Psoas muscle (tissue), 7 donors: ENCODE measurements at regions not wholly inside any gene's neighbourhood (a gene's known extent, or its start where the extent isn't known, plus 50 kb on each side); places are given as distances from the start of the nearest gene placed in this dataset.

Experiments
- ATAC-seq, 4 donors: fragments of 200-7000 bp; cut with Tn5 transposase; one replicate each; pipeline ENCODE4 v1.9.1; 2020; ENCODE audit warnings: moderate library complexity in 3 of 4, mild to moderate bottlenecking in 2 of 4
- DNase-seq, 2 donors: peaks; one replicate each; pipeline ENCODE4 v3.0.0-alpha.2; 2020
- H3K27ac ChIP-seq: fragments of 200-600 bp; one replicate; pipeline ENCODE4 v1.8.0; 2022
- H3K27me3 ChIP-seq, 3 donors: fragments of 200-600 bp in 1 of 3; one replicate each; pipeline versions ENCODE4 v1.6.1 to v1.8.0; 2013 to 2022; ENCODE audit warnings: low read length in 2 of 3, mild to moderate bottlenecking in 2 of 3, moderate library complexity in 1 of 3; ENCODE audit not compliant: insufficient read depth in 3 of 3
- H3K36me3 ChIP-seq, 2 donors: fragments of 200-600 bp in 1 of 2; one replicate each; pipeline versions ENCODE4 v1.6.1 to v1.8.0; 2013 to 2022; ENCODE audit warnings: low read depth in 1 of 2, mild to moderate bottlenecking in 1 of 2, moderate library complexity in 1 of 2; ENCODE audit not compliant: insufficient read depth in 1 of 2
- H3K4me1 ChIP-seq: fragments of 200-600 bp; one replicate; pipeline ENCODE4 v1.8.0; 2022
- H3K4me3 ChIP-seq: fragments of 200-600 bp; one replicate; pipeline ENCODE4 v1.8.0; 2022; ENCODE audit warnings: mild to moderate bottlenecking
- H3K9me3 ChIP-seq: fragments of 200-600 bp; one replicate; pipeline ENCODE4 v1.8.0; 2022
- CTCF ChIP-seq: fragments of 200-600 bp; IDR thresholded peaks from one replicate; pipeline ENCODE4 v1.8.0; 2022; ENCODE audit warnings: antibody characterized with exemption
- WGBS, 3 donors: extraction: QIAGEN DNeasy Blood & Tissue Kit; methylation state at CpG; one replicate each; pipeline versions ENCODE4 v1.1.6 to v1.1.7; 2013; 5-methylcytosine and 5-hydroxymethylcytosine counted together
- intact Hi-C, 2 donors: fragments of 100-400 bp; cut with DNase I; formaldehyde crosslinking; loops; one replicate each; pipeline versions ENCODE4 v1.11.0 to v1.14.2; 2022
- donor health status: healthy with polysubstance abuse.
- donor health status: DM: no; HTN: no; CAD: no; lungs with moderate emphysema.
- donor health status: Bipolar disorder and iron deficiency.
- donor health status: healthy.
- donor health status: DM: yes; HTN: yes; CAD: no.
- donor health status: DM: no; HTN: no; CAD: no.
- donor health status: DM: yes; HTN: yes; CAD: no.

GRCh38 chr7:35359423-35359822 lies 105.5 kb upstream of the TBX20 start:
- DNase-seq, result no peak
- Histone ChIP-seq H3K9me3 (no peaks in the 10 kb centered on the region), H3K36me3 (no peaks in the 10 kb centered on the region), H3K27me3 (no peaks in the 10 kb centered on the region), H3K4me3 (no peak overlapping the region), H3K27ac (no peak overlapping the region), H3K4me1 (no peaks in the 10 kb centered on the region)
- intact Hi-C loops, result no loop called here
- no peak for TF ChIP-seq CTCF
- ATAC-seq, result no peak
- 50 to 61% (median 59%) methylated on average over 1 of the region's 1 CpG for WGBS, 3 donors

GRCh38 chr7:35356495-35356894 lies 102.6 kb upstream of the TBX20 start:
- DNase-seq (no peak), ATAC-seq (peak in 1 of 4 donors; percentile 44)
- WGBS, 3 donors, result 41 to 62% (median 42%) methylated on average over 4 of the region's 4 CpGs
- no peak for TF ChIP-seq CTCF
- Histone ChIP-seq H3K27ac (no peak overlapping the region), H3K9me3 (no peaks in the 10 kb centered on the region), H3K4me1 (no peaks in the 10 kb centered on the region), H3K4me3 (no peak overlapping the region), H3K27me3 (no peaks in the 10 kb centered on the region), H3K36me3 (no peaks in the 10 kb centered on the region)
- intact Hi-C loops, result no loop called here

GRCh38 chr7:35355911-35356310 lies 102.0 kb upstream of the TBX20 start:
- no peak for TF ChIP-seq CTCF
- no peaks in the 10 kb centered on the region for H3K9me3 ChIP-seq
- no peaks in the 10 kb centered on the region for H3K36me3 ChIP-seq
- H3K4me1 ChIP-seq, result no peaks in the 10 kb centered on the region
- H3K4me3 ChIP-seq, result no peak overlapping the region
- DNase-seq, result no peak
- intact Hi-C loops, result no loop called here
- no peaks in the 10 kb centered on the region for H3K27me3 ChIP-seq
- H3K27ac ChIP-seq, result no peak overlapping the region
- no peak for ATAC-seq
- WGBS, 3 donors, result 50 to 72% (median 65%) methylated on average over 5 of the region's 5 CpGs

- Histone ChIP-seq H3K27ac (no peak overlapping the region), H3K4me1 (no peaks in the 10 kb centered on the region), H3K9me3 (no peaks in the 10 kb centered on the region), H3K27me3 (no peaks in the 10 kb centered on the region), H3K4me3 (no peak overlapping the region), H3K36me3 (no peaks in the 10 kb centered on the region)
- WGBS, 3 donors, result 28 to 39% (median 39%) methylated on average over 2 of the region's 2 CpGs
- ATAC-seq, result no peak
- intact Hi-C loops, result no loop called here
- DNase-seq, result no peak
- no peak for TF ChIP-seq CTCF
These were observed 101.3 kb upstream of the TBX20 start for GRCh38 chr7:35355199-35355598.

DNA sequence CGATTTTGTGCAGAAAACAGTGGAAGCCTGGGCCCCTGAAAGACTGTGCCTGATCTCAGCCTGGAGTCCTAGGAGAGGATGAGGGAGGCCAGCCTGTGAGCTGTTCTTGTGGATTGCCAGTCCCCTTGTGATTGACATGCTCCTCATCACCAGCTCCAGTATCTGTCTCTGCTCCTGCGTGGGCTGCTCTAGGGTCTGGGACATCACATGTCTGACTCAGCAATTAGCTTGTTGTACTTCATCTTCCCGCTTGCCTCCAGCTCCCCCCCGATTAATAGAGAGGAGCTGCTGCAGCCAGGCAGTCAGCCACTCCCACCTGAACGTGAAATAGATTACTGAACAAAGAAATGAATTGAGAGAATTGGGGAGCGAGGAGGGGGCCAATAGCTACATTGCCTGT lies 99.6 kb upstream of the TBX20 start:
- intact Hi-C loops, result no loop called here
- no peaks in the 10 kb centered on the region for H3K36me3 ChIP-seq
- H3K9me3 ChIP-seq, result no peaks in the 10 kb centered on the region
- no peak for TF ChIP-seq CTCF
- no peaks in the 10 kb centered on the region for H3K4me1 ChIP-seq
- H3K27me3 ChIP-seq, result no peaks in the 10 kb centered on the region
- ATAC-seq (no peak), DNase-seq (no peak)
- no peak overlapping the region for H3K4me3 ChIP-seq
- WGBS, 3 donors, result 45 to 58% (median 50%) methylated on average over 6 of the region's 6 CpGs
- no peak overlapping the region for H3K27ac ChIP-seq
